ENCODE measurements at regions not wholly inside any gene's neighbourhood (a gene's known extent, or its start where the extent isn't known, plus 50 kb on each side); places are given as distances from the start of the nearest gene placed in this dataset.

GRCh38 chr3:146331967-146332366 lies 81.1 kb upstream of the PLSCR4 start:
- no peak overlapping the region for H3K4ac ChIP-seq (ENCODE audit: low read depth in 1 of 2, low read length in 2 of 2)
- no peak overlapping the region for H3K9ac ChIP-seq (ENCODE audit: low read length)
- no peak overlapping the region for H4K8ac ChIP-seq (ENCODE audit: low read length)
- no peak for DNase-seq
- H4K91ac ChIP-seq (ENCODE audit: low read length), result no peak overlapping the region
- H2AFZ ChIP-seq (ENCODE audit: low read depth, low read length), result no peak overlapping the region
- H3K9me3 ChIP-seq (ENCODE audit: control insufficient read depth, low read length), result no peaks in the 10 kb centered on the region
- H3K14ac ChIP-seq (ENCODE audit: low read length in 2 of 2), result no peak overlapping the region
- no peak overlapping the region for H2AK5ac ChIP-seq (ENCODE audit: low read length, severe bottlenecking)
- H2BK120ac ChIP-seq (ENCODE audit: low read depth, low read length), result no peak overlapping the region
- no peak overlapping the region for H3K4me3 ChIP-seq (ENCODE audit: insufficient read depth in 1 of 2, low read depth in 1 of 2, low read length in 2 of 2)
- no peak overlapping the region for H3K23ac ChIP-seq (ENCODE audit: low read length in 2 of 2)
- no peak overlapping the region for H3K18ac ChIP-seq (ENCODE audit: low read depth in 1 of 2, low read length in 2 of 2)
- no peaks in the 10 kb centered on the region for H3K27me3 ChIP-seq (ENCODE audit: control insufficient read depth in 1 of 2, insufficient read depth in 1 of 2, low read length in 2 of 2)
- no peaks in the 10 kb centered on the region for H3K36me3 ChIP-seq (ENCODE audit: control insufficient read depth in 1 of 2, insufficient read depth in 2 of 2, low read depth in 1 of 2, low read length in 2 of 2)
- no peak overlapping the region for H2BK5ac ChIP-seq (ENCODE audit: low read depth, low read length, poor library complexity, severe bottlenecking)
- H2BK15ac ChIP-seq (ENCODE audit: low read depth, poor library complexity, severe bottlenecking), result no peak overlapping the region
- H2BK12ac ChIP-seq (ENCODE audit: low read length in 2 of 2), result no peak overlapping the region
- H3K4me2 ChIP-seq (ENCODE audit: low read length, poor library complexity, severe bottlenecking), result no peak overlapping the region
- no peaks in the 10 kb centered on the region for H3K4me1 ChIP-seq (ENCODE audit: control insufficient read depth, insufficient read depth, low read depth, low read length)
- H3K27ac ChIP-seq (ENCODE audit: low read length, poor library complexity, severe bottlenecking), result no peak overlapping the region
- no peaks in the 10 kb centered on the region for H3K79me1 ChIP-seq (replicated peaks; ENCODE audit: low read length, poor library complexity, severe bottlenecking)

- Histone ChIP-seq H2BK12ac (ENCODE audit: low read length in 2 of 2) (no peak overlapping the region), H3K9me3 (ENCODE audit: control insufficient read depth, low read length) (no peaks in the 10 kb centered on the region), H3K79me1 (replicated peaks; ENCODE audit: low read length, poor library complexity, severe bottlenecking) (no peaks in the 10 kb centered on the region), H3K4ac (ENCODE audit: low read depth in 1 of 2, low read length in 2 of 2) (no peak overlapping the region), H3K36me3 (ENCODE audit: control insufficient read depth in 1 of 2, insufficient read depth in 2 of 2, low read depth in 1 of 2, low read length in 2 of 2) (no peaks in the 10 kb centered on the region), H3K23ac (ENCODE audit: low read length in 2 of 2) (no peak overlapping the region), H2BK15ac (ENCODE audit: low read depth, poor library complexity, severe bottlenecking) (no peak overlapping the region), H2BK120ac (ENCODE audit: low read depth, low read length) (no peak overlapping the region), H2AK5ac (ENCODE audit: low read length, severe bottlenecking) (no peak overlapping the region), H4K8ac (ENCODE audit: low read length) (peak overlapping the region; percentile 51), H3K18ac (ENCODE audit: low read depth in 1 of 2, low read length in 2 of 2) (no peak overlapping the region), H3K27me3 (ENCODE audit: control insufficient read depth in 1 of 2, insufficient read depth in 1 of 2, low read length in 2 of 2) (no peaks in the 10 kb centered on the region), H3K4me3 (ENCODE audit: insufficient read depth in 1 of 2, low read depth in 1 of 2, low read length in 2 of 2) (no peak overlapping the region), H3K14ac (ENCODE audit: low read length in 2 of 2) (no peak overlapping the region), H2AFZ (ENCODE audit: low read depth, low read length) (no peak overlapping the region), H3K9ac (ENCODE audit: low read length) (no peak overlapping the region), H4K91ac (ENCODE audit: low read length) (no peak overlapping the region), H3K27ac (ENCODE audit: low read length, poor library complexity, severe bottlenecking) (no peak overlapping the region), H3K4me2 (ENCODE audit: low read length, poor library complexity, severe bottlenecking) (no peak overlapping the region), H3K4me1 (ENCODE audit: control insufficient read depth, insufficient read depth, low read depth, low read length) (no peaks in the 10 kb centered on the region), H2BK5ac (ENCODE audit: low read depth, low read length, poor library complexity, severe bottlenecking) (no peak overlapping the region)
- 45% methylated on average over 3 of the region's 4 CpGs for WGBS
- peak; percentile 70 for DNase-seq
These were observed 76.1 kb upstream of the PLSCR4 start for GRCh38 chr3:146326875-146327543.

GRCh38 chr3:146325170-146325569 lies 74.3 kb upstream of the PLSCR4 start:
- no peak overlapping the region for H2BK5ac ChIP-seq (ENCODE audit: low read depth, low read length, poor library complexity, severe bottlenecking)

DNA sequence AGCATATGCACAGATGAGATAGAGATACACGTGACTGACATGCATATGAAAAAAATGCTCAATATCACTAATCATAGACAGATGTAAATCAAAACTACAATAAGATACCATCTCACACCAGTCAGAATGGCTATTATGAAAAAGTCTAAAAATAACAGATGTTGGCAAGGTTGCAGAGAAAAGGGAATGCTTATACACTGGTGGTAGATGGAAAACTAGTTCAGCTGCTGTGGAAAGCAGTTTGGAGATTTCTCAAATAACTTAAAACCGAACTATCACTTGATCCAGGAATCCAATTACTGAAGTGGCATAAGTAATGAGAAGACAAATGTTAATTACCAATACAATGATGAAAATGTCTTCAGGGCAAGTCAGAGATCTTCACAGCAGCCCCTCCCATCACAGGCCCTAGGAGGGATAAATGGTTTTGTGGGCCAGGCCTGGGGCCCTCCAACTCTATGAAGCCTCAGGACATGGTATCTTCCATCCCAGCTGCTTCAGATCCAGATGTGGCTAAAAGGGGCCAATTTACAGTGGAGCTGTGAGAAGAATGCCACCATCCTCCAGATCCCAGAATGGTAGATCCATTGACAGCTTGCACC lies 71.4 kb upstream of the PLSCR4 start:
- DNase-seq, result no peak
- Histone ChIP-seq H4K91ac (ENCODE audit: low read length) (no peak overlapping the region), H2BK12ac (ENCODE audit: low read length in 2 of 2) (no peak overlapping the region), H2BK5ac (ENCODE audit: low read depth, low read length, poor library complexity, severe bottlenecking) (no peak overlapping the region), H2AFZ (ENCODE audit: low read depth, low read length) (no peak overlapping the region), H2BK120ac (ENCODE audit: low read depth, low read length) (no peak overlapping the region), H3K23ac (ENCODE audit: low read length in 2 of 2) (no peak overlapping the region), H3K27me3 (ENCODE audit: control insufficient read depth in 1 of 2, insufficient read depth in 1 of 2, low read length in 2 of 2) (no peaks in the 10 kb centered on the region), H3K9ac (ENCODE audit: low read length) (no peak overlapping the region), H3K27ac (ENCODE audit: low read length, poor library complexity, severe bottlenecking) (no peak overlapping the region), H3K4me2 (ENCODE audit: low read length, poor library complexity, severe bottlenecking) (no peak overlapping the region), H3K4ac (ENCODE audit: low read depth in 1 of 2, low read length in 2 of 2) (no peak overlapping the region), H3K9me3 (ENCODE audit: control insufficient read depth, low read length) (no peaks in the 10 kb centered on the region), H3K18ac (ENCODE audit: low read depth in 1 of 2, low read length in 2 of 2) (no peak overlapping the region), H3K4me1 (ENCODE audit: control insufficient read depth, insufficient read depth, low read depth, low read length) (no peaks in the 10 kb centered on the region), H2AK5ac (ENCODE audit: low read length, severe bottlenecking) (no peak overlapping the region), H2BK15ac (ENCODE audit: low read depth, poor library complexity, severe bottlenecking) (no peak overlapping the region), H3K14ac (ENCODE audit: low read length in 2 of 2) (no peak overlapping the region), H3K4me3 (ENCODE audit: insufficient read depth in 1 of 2, low read depth in 1 of 2, low read length in 2 of 2) (no peak overlapping the region), H3K79me1 (replicated peaks; ENCODE audit: low read length, poor library complexity, severe bottlenecking) (no peaks in the 10 kb centered on the region), H4K8ac (ENCODE audit: low read length) (no peak overlapping the region), H3K36me3 (ENCODE audit: control insufficient read depth in 1 of 2, insufficient read depth in 2 of 2, low read depth in 1 of 2, low read length in 2 of 2) (no peaks in the 10 kb centered on the region)
- whole genome bisulfite sequencing, result 93% methylated on average over 1 of the region's 2 CpGs

More at GRCh38 chr3:146325170-146325569, 74.3 kb upstream of the PLSCR4 start:
- peak overlapping the region; percentile 37 for H3K9ac ChIP-seq (ENCODE audit: low read length)
- H3K4me2 ChIP-seq (ENCODE audit: low read length, poor library complexity, severe bottlenecking), result no peak overlapping the region
- no peak for DNase-seq
- no peaks in the 10 kb centered on the region for H3K9me3 ChIP-seq (ENCODE audit: control insufficient read depth, low read length)
- no peak overlapping the region for H4K8ac ChIP-seq (ENCODE audit: low read length)
- H3K4me3 ChIP-seq (ENCODE audit: insufficient read depth in 1 of 2, low read depth in 1 of 2, low read length in 2 of 2), result no peak overlapping the region
- no peak overlapping the region for H3K23ac ChIP-seq (ENCODE audit: low read length in 2 of 2)
- no peak overlapping the region for H2BK12ac ChIP-seq (ENCODE audit: low read length in 2 of 2)
- no peaks in the 10 kb centered on the region for H3K4me1 ChIP-seq (ENCODE audit: control insufficient read depth, insufficient read depth, low read depth, low read length)
- H3K27ac ChIP-seq (ENCODE audit: low read length, poor library complexity, severe bottlenecking), result no peak overlapping the region
- H4K91ac ChIP-seq (ENCODE audit: low read length), result no peak overlapping the region
- H2BK15ac ChIP-seq (ENCODE audit: low read depth, poor library complexity, severe bottlenecking), result no peak overlapping the region
- H2BK120ac ChIP-seq (ENCODE audit: low read depth, low read length), result no peak overlapping the region
- no peak overlapping the region for H3K14ac ChIP-seq (ENCODE audit: low read length in 2 of 2)
- no peak overlapping the region for H3K18ac ChIP-seq (ENCODE audit: low read depth in 1 of 2, low read length in 2 of 2)
- H2AFZ ChIP-seq (ENCODE audit: low read depth, low read length), result no peak overlapping the region
- no peaks in the 10 kb centered on the region for H3K36me3 ChIP-seq (ENCODE audit: control insufficient read depth in 1 of 2, insufficient read depth in 2 of 2, low read depth in 1 of 2, low read length in 2 of 2)
- H2AK5ac ChIP-seq (ENCODE audit: low read length, severe bottlenecking), result no peak overlapping the region
- no peaks in the 10 kb centered on the region for H3K79me1 ChIP-seq (replicated peaks; ENCODE audit: low read length, poor library complexity, severe bottlenecking)
- H3K27me3 ChIP-seq (ENCODE audit: control insufficient read depth in 1 of 2, insufficient read depth in 1 of 2, low read length in 2 of 2), result no peaks in the 10 kb centered on the region
- no peak overlapping the region for H3K4ac ChIP-seq (ENCODE audit: low read depth in 1 of 2, low read length in 2 of 2)

All from mesenchymal stem cell (in vitro differentiated cells and primary cell).